ENCODE measurements at regions not wholly inside any gene's neighbourhood (a gene's known extent, or its start where the extent isn't known, plus 50 kb on each side); places are given as distances from the start of the nearest gene placed in this dataset.

GRCh38 chr14:99015833-99016232 lies 256.2 kb downstream of the BCL11B start:
- H3K9me3 ChIP-seq = no peaks in the 10 kb centered on the region
- no peaks in the 10 kb centered on the region for H3K4me1 ChIP-seq
- no peaks in the 10 kb centered on the region for H3K27me3 ChIP-seq
- no peaks in the 10 kb centered on the region for H3K36me3 ChIP-seq
- 79 to 81% methylated on average over 9 to 12 of the region's 14 CpGs for WGBS, 2 donors
- intact Hi-C loops (cut with DNase I) = no loop called here
- no peak for DNase-seq
- TF ChIP-seq POLR2A (IDR thresholded peaks at IDR 0.05) (no peak), CTCF (IDR thresholded peaks at IDR 0.05) (no peak)
- no peak overlapping the region for H3K4me3 ChIP-seq (replicated peaks in 1 of 3)
- no peak overlapping the region for H3K27ac ChIP-seq

GRCh38 chr14:99023371-99023770 lies 248.6 kb downstream of the BCL11B start:
- Histone ChIP-seq H3K27me3 (no peaks in the 10 kb centered on the region), H3K4me1 (no peaks in the 10 kb centered on the region), H3K36me3 (no peaks in the 10 kb centered on the region), H3K9me3 (no peaks in the 10 kb centered on the region), H3K4me3 (replicated peaks in 1 of 3) (no peak overlapping the region), H3K27ac (no peak overlapping the region)
- TF ChIP-seq POLR2A (IDR thresholded peaks at IDR 0.05) (no peak), CTCF (IDR thresholded peaks at IDR 0.05) (no peak)
- intact Hi-C loops (cut with DNase I) = no loop called here
- WGBS, 2 donors = 60 to 63% methylated on average over 1 of the region's 1 CpG
- no peak for DNase-seq

- Histone ChIP-seq H3K27me3 (no peaks in the 10 kb centered on the region), H3K9me3 (no peaks in the 10 kb centered on the region), H3K27ac (no peak overlapping the region), H3K36me3 (no peaks in the 10 kb centered on the region), H3K4me3 (replicated peaks in 1 of 3) (no peak overlapping the region), H3K4me1 (no peaks in the 10 kb centered on the region)
- no peak for DNase-seq
- 82 to 83% methylated on average over 4 of the region's 4 CpGs for WGBS, 2 donors
- intact Hi-C loops (cut with DNase I) = no loop called here
- TF ChIP-seq POLR2A (IDR thresholded peaks at IDR 0.05) (no peak), CTCF (IDR thresholded peaks at IDR 0.05) (no peak)
Measured at GRCh38 chr14:99024926-99025325, 247.1 kb downstream of the BCL11B start.

- TF ChIP-seq POLR2A (IDR thresholded peaks at IDR 0.05) = no peak
- no peak for TF ChIP-seq CTCF (IDR thresholded peaks at IDR 0.05)
- H3K27ac ChIP-seq = no peak overlapping the region
- H3K9me3 ChIP-seq = no peaks in the 10 kb centered on the region
- H3K4me1 ChIP-seq = no peaks in the 10 kb centered on the region
- no peaks in the 10 kb centered on the region for H3K27me3 ChIP-seq
- no peak overlapping the region for H3K4me3 ChIP-seq (replicated peaks in 1 of 3)
- no peaks in the 10 kb centered on the region for H3K36me3 ChIP-seq
- 95 to 96% methylated on average over 11 of the region's 11 CpGs for WGBS, 2 donors
- DNase-seq = no peak
- intact Hi-C loops (cut with DNase I) = no loop called here
Measured at GRCh38 chr14:99025418-99025817, 246.6 kb downstream of the BCL11B start.

- intact Hi-C loops (cut with DNase I) = no loop called here
- 41 to 93% methylated on average over 2 of the region's 2 CpGs for WGBS, 2 donors
- Histone ChIP-seq H3K27ac (no peak overlapping the region), H3K4me1 (no peaks in the 10 kb centered on the region), H3K4me3 (replicated peaks in 1 of 3) (no peak overlapping the region), H3K36me3 (no peaks in the 10 kb centered on the region), H3K27me3 (no peaks in the 10 kb centered on the region), H3K9me3 (no peaks in the 10 kb centered on the region)
- DNase-seq = no peak
- TF ChIP-seq CTCF (IDR thresholded peaks at IDR 0.05) (no peak), POLR2A (IDR thresholded peaks at IDR 0.05) (no peak)
Measured at GRCh38 chr14:99026471-99026870, 245.5 kb downstream of the BCL11B start.
